Stimulated activated CD8-positive, alpha-beta memory T cell treated with anti-CD3 and anti-CD28 coated beads, Interleukin-4, amount 100 ng/mL, for 24 hours (primary cell): ENCODE measurements at regions not wholly inside any gene's neighbourhood (a gene's known extent, or its start where the extent isn't known, plus 50 kb on each side); places are given as distances from the start of the nearest gene placed in this dataset.
"Not testable (repeated sequence)": the region's sequence is repeated elsewhere in the genome, so short reads cannot be mapped to it uniquely, and the experiment has no call there.

ENCODE experiments used
- DNase-seq: peaks from one replicate; pipeline ENCODE4 v3.0.0-alpha.2; 2020; ENCODE audit warnings: low read depth

GRCh38 chr2:199131876-199132275 is 325.9 kb downstream of the SATB2 start:
- DNase-seq: no peak

GRCh38 chr2:199131136-199131655 is 326.5 kb downstream of the SATB2 start:
- DNase-seq: no peak

DNA sequence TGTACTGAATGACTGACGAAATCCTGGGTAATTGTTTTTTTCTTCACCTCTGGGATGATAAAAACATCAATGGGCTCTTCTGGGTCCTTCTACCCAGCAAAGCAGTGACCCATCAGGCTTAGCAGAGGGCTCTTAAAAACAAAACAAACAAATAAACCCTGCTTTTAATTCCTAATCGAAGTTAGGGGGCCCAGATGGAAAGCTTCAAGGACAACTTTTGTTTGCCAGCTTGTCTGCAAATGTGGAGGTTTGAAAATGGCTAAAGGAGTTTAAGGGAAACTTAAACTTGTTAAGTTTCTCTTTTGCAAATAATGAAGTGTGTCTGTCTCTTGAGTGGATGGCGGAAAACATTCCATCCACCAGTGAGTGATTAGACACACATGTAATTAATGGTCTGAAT is 327.2 kb downstream of the SATB2 start:
- no peak for DNase-seq

DNA sequence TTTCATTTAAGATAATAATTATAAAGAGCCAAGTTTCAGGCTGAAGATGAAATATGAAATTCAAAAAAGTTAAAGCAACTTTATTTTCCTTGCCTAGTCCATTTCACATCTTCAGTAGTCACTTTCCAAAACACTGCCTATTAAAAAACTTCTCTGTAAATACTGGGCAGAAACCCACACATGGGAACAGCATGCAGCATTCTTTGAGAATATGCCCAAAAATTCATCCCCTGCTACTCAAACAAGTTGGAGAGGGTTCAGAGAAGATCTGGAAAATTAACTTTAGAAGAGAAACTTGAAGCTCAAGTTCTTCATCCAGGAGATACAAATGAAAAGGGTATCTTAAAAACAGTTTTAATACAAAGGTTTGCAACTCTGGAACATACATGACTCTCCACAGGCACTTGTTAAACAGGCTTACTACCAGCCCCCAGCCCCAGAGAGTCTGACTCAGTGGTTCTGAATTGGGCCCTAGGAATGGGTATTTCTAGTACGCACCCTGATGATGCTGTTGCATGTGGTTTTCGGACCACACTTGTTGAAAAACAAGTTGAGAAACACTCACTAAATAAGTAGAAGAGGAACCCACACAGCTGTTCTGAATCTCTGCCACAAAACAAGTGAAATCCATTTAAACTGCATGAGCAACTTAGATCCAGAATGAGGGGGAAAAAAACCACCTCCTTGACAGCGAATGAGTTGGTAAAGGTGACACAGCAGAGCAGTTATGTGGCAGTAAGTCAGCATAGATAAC is 329.1 kb downstream of the SATB2 start:
- no peak for DNase-seq

- no peak for DNase-seq
Observed at GRCh38 chr2:199119796-199120195, 337.9 kb downstream of the SATB2 start.

- no peak for DNase-seq
Observed at GRCh38 chr2:199118673-199119112, 339.0 kb downstream of the SATB2 start.

GRCh38 chr2:199115169-199115568 is 342.6 kb downstream of the SATB2 start:
- DNase-seq: no peak

DNA sequence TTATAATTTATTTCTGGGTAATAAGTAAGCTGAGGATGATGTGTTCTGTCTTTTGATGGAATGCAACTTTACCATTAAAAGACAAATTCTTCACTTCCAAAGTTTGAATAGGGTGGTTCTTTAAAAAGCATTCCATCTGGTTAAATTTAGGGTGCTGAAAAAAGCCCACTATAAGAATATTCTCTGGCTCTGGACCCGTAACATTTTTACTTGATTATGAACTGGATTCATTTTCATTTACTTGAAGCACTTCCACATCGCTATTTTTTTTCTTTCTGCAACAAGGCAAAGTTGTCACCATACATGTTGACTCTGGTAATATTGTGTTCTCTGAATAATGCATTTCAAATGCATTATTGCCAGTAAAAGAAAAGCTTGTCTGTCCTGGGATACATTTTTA is 344.6 kb downstream of the SATB2 start:
- no peak for DNase-seq

DNA sequence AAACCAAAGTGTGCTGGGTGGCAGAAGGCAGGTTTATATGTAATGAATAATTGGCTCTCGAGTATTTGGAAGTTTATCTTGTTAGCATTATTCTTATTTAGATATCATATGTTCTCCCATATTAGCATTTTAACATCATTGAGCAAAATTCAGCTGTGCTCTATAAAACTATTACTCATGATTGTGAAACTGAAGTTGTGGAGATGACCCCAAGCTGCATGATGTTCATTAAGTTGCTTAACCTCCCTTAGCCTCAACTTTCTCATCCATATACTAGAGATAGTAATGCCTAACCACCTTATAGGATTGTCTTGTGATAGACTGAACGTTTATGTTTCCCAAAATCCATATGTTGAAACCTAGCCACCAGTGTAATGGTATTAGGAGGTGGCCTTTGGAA is 346.3 kb downstream of the SATB2 start:
- DNase-seq: no peak

DNA sequence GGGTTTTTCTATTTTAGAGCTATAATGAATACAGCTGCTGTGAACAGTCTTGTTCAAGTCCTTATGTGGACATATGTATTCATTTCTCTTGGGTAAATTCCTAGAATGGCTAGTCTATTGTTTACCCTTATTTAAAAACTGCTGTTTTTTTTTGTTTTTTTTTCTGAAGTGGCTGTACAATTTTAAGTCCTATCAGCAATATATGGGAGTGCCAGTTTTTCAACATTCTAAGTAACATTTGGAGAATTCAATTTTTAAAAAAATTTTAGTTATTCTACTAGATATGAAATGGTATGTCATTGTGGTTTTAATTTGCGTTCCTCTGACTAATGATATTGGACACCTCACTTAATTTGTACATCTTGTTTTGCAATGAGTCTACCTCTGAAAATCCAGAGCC is 349.7 kb downstream of the SATB2 start:
- no peak for DNase-seq

DNA sequence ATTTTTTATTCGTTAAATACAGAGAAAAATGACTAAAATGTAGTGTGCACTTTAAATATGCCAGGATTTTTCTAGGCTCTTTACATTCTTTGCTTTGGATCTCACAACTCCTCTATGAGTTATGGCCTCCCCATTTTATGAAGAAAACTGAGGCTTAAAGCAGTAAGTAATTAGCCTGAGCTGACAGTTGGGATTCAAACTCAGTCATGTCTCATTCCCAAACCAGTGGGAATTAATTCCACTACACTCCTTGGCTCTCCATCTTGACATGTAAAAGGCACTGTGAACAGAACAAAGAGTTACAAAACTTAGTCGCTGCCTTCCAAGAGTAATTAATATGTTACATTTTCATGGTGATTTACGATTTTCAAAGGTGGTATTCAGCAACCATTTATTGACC is 351.9 kb downstream of the SATB2 start:
- no peak for DNase-seq

DNA sequence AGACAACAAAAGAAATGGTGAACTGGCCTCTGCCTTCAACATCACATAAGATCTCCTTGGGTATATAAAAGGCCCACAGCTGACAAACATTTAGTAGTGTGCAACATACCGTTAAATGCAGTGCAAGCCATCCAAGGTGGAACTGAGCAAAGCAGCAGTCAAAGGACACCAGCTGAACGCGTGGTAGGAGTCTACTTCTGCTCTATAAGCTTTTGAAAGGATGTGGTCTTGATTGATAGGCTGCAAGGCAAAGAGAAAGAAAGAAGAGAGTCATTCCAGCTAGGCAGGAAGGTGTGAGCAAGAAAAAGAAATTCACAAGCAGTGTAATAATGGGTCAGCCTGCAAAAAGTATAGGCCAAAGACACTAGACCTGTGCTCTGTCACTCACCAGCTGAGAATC is 356.3 kb downstream of the SATB2 start:
- DNase-seq: no peak

- DNase-seq: no peak
Observed at GRCh38 chr2:199100326-199101110, 357.2 kb downstream of the SATB2 start.

- no peak for DNase-seq
Observed at GRCh38 chr2:199092419-199092818, 365.3 kb downstream of the SATB2 start.

DNA sequence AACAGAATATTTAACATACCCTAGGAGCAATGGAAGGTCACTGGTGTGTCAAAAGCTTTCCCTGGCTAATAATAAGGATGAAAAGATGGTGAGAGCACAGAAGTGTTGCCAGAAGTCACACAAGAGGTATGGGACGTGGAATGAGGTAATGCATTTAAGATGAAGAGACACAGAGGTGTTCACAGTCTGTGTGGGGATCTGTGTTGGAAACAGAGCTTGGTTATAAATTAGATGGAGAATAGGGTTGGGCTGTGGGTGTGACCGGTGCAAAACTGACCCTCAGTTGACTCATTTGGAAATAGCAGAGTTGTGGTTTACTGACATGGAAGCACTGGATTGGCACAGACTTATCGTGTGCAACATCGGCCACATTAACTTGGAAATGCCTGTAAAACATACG is 372.5 kb downstream of the SATB2 start:
- no peak for DNase-seq

DNA sequence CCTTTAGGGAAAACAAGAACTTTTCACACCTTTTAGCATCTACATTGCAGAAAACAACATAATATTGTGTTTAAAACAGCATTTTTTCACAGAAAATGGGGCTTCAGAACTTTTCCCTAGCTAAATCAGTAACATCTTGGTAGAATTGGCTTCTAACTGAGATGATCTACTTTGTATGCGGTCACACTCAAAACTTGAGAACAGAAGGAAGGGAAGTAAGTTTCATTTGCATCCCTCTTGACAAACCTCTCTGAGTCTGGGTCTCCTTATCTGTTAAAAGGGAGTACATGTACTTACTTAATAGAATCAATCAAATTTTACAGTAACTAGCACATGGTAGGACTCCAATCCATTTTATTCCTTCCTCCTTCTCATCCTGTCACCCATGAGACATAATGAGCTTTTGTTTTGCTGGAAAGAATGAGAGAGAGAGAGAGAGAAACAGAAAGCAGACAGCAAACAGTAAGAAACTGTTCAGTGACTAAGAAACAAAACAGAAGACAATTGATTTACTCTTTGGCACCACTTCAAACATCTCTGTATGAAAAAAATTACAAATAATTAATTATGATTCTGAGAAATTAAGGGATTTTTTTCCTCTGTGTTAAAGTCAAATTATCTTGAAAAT is 387.3 kb downstream of the SATB2 start:
- no peak for DNase-seq

- no peak for DNase-seq
Observed at GRCh38 chr2:199064201-199064600, 393.5 kb downstream of the SATB2 start.

GRCh38 chr2:199057936-199058335 is 399.8 kb downstream of the SATB2 start:
- DNase-seq: no peak

- DNase-seq: no peak
Observed at GRCh38 chr2:199055336-199055735, 402.4 kb downstream of the SATB2 start.

GRCh38 chr2:199042660-199043379 is 414.9 kb downstream of the SATB2 start:
- no peak for DNase-seq

DNA sequence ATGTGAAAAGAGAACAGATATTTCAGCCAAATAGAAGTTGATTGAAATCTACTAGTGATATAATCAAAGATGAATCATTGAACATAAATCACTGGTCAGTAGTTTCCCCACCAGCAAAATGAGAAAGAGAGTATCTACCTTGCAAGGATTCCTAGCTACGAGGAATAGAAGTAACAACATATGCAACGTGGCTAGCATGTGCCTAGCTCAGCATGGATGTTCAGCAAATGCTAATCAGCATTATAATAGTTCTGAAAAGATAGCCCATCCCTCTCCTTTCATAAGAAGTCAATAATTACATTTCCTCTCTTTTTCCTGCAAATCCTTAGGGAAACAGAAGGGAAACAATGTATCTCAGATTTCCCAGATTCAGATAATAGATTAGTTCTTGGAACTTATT is 417.2 kb downstream of the SATB2 start:
- no peak for DNase-seq

GRCh38 chr2:199033761-199034160 is 424.0 kb downstream of the SATB2 start:
- DNase-seq: not testable (repeated sequence)
